Right lung (tissue), 2 donors: ENCODE measurements at regions not wholly inside any gene's neighbourhood (a gene's known extent, or its start where the extent isn't known, plus 50 kb on each side); places are given as distances from the start of the nearest gene placed in this dataset.

Experiments used
- DNase-seq, 2 donors: peaks; one replicate each; pipeline ENCODE4 v3.0.0-alpha.2; 2013

DNA sequence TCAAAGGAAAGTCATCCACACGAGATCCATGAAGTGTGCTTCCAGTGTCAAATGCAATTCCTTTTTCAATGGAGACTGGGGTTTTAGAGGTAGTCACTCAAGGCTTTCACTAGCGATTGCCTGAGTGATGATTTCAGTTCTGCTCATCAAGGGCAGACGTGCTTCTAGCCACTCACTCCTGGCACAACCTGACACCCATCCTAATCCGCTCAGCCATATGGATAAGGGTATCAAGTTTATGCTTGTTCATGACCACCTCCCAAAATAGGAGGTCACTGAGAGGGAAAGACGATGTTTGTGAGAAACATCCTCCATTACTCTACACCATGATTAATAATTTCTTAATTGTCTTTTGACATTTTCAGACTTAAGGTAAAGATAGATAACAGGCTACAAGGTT lies 91.3 kb upstream of the HEY2 start:
- no peak for DNase-seq

DNA sequence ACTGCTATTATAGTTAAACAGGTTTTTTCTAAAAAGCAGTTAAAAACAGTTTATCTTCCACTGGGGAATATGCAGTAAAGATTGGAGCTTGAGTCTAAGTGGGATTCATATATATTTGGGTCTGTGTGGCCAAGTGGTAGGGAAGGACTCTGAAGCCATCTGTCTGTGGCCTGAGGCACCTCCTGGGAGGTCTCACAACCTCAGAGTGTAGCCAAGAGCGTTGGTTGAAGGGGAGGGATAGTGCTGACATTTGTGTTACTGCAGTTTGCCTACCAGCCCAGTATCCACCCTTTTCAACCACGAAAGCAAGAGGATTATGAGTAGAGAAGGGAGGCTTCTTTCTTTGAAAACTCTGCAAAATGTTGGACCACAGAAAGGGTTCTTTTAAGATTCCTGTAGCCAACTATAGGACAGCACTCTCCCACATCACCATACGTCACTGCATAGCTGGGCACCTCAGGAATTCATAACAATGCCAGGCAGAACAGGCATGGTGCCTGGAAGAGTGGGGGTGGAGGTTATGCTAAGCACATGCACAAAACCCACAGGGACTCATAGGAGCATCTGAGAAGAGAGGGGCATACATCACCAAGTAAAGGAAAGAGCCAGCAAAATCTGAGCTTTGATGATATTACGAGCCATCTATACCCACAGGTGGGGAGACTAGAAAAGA lies 90.5 kb upstream of the HEY2 start:
- no peak for DNase-seq

DNA sequence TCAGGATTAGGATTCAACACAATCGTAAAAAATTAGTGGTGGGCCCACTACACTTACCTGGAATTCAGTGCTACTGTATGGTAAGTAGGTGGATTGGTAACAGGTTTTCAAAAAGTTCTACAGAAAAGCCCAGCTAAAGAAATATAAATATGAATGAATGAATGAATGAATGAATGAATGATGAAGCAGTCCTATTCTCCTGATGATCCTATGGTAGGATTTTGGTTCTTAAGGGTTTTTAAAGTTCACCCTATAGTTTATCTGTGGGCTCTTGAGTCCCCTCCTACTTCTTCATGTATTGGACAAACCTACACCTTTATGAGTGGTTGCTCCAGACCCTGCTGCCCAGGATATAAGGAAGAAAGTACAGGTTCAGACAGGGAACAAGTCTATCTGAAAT lies 89.5 kb upstream of the HEY2 start:
- DNase-seq: no peak

DNA sequence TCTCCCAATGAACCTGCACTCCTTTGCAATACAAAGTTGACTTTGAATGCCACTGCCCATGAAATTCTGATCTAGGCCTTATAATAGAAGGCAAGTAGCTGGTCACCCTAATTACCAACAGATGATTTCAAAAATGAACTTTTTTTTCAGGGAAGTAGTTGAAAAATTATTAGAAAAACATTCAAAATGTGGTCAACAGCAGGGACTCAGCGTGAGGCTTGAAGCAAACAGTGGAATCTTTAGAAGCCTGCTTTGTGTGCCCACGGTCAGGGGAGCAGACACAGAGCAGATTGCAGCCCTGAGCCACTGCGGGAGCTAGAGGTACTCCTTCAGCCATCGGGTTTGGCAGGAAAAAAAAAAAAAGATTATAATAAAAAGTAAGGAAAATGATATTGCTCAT lies 87.1 kb upstream of the HEY2 start:
- DNase-seq: no peak

DNA sequence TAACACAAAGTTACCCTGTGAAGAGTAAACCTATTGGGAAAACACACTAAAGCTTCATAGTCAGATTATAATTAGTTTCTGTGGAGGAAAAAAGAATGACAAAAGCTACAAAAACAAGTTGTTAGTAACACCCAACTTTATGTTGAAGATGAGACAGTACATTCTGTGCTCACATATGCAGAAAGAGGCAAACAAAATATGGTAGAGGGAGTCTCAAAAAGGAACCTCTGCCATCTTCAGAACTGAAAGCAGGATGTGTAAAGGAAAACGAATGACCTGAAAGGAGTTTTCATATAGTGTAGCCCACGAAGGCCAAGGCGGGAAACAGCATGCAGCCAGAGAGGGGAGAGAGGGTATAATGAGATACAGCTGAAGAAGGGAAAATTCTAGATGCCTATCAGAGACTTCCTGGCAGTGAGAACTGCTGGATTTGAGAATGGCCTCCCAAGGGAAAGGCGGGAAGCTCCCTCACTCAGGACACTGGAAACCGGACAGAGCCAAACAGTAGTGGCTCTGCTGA lies 84.1 kb upstream of the HEY2 start:
- DNase-seq: no peak

DNA sequence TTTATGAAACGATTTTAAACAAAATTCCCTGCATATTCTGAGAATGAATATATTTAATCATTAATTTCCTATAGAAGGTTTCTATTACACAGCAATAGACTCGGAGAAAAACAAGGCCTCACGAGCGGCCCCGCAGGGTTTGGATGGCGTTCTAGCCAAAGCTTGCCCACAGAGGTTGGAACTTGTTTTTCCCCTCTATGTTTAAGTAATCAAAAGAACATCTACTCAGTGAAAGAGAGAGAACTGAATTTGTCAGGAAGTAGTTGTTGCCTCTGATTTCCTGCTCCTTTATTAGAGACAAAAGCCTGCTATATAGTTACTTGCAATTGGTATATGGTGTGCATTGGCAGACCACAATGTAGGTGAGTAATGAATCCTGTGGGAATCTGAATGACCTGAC lies 82.1 kb upstream of the HEY2 start:
- DNase-seq: no peak

DNA sequence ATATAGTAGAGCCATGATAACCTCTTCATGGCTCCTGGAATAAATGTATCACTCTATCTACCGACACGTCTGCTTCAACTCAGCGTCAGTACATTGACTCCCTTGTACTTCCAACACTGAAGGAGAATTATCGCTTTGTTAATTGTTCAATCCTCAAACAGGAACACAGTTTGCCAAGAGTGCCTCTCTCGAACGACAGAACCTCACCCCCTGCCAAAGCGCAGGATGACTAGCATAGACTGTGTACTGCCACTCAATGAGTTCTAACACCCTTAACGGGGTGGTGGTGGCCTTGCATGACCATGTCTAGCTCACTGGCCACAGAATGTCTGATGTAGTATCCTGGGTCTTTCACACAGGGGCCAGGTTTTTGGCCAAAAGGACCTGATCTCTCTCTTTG lies 81.4 kb upstream of the HEY2 start:
- DNase-seq: no peak

DNA sequence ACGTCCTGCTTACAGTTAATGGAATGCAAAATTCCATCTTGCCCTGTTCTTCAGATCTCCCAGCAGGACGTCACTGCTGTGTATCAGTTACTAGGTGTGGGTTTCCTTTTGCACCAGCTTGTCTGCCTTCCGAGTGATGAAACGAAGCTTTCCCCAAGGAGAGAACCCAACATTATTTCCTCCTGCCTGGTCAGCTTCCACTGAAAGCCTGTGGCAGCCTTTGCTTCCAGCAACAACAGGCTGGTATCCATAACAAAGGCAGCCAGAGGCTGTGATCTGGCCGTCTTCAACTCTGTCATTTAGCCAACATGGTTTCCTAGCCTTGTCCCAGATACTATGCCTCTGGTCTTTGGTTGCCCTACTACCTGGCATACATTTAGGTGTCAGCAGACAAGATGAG lies 78.9 kb upstream of the HEY2 start:
- DNase-seq: peak in 1 of 2 donors; percentile 5

DNA sequence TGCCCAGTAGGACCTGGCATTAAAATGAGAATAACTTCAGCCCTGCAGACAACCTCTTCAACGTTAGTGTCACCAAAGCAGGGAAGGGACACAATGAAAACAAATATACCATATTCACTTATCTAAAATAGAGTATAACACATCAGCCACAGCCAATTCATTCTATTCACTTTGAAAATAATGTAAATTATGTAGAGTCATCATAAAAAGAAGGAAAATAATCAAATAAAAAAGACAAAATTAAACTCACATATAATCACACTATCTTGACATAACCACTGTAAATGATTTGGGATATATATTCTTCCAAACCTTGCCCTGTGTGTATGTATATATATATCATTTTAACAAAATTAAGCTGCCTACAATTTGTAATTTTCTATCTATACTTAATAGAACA lies 78.1 kb upstream of the HEY2 start:
- DNase-seq: no peak

DNA sequence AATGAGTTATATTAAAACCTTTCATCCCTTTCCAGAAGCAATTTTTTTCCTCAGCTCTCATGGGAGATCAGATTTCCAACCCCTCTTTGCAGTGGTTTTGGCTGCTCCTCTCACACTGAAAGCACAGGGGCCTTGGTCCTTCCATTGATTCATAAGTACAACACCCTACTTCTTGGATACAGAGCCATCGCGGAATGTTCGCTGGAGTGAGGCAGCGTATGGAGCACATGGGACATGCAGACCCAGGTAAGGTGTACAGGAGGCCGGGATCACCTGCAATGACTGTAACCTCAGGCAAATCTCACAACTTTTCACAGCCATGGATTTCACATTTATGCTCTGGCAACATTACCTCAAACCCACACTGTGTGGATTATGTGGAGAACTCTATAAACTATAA lies 75.2 kb upstream of the HEY2 start:
- DNase-seq: no peak

DNA sequence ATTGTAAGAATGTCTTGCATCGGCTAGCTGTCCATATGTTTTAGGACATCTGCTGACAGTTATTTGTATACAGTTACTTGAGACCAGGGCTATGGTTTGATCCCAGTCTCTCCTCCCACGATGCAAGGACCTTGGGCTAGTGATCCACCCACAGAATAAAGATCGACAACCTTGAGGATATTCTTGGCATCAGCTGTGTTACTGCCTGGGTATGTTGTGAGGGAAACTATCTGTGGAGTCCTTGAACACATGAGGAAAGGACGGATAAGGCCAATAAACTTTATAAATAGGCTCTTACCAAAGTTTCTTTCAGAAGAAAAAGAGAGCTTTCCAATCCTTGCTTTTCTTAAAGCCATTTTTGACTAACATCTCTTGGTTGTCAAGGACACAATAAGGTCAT lies 70.8 kb upstream of the HEY2 start:
- no peak for DNase-seq

DNA sequence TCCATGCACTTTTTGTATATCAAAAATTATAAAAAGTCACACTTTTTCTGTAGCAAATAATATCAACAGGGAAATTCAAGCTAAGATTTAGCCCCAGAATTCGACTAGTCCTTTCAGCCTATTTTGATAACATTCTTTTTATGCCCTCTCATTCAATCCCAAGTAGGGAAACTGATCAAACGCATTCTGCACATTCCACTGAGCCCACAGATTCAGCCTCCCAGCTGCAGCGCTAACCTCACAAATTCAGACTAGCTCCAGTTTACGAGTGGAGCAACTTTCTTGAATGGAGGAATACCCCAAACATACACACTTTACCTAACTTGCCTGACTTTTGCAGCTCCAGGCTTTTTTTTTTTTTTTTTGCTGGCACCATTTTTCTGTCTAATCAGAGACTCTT lies 70.3 kb upstream of the HEY2 start:
- DNase-seq: no peak

DNA sequence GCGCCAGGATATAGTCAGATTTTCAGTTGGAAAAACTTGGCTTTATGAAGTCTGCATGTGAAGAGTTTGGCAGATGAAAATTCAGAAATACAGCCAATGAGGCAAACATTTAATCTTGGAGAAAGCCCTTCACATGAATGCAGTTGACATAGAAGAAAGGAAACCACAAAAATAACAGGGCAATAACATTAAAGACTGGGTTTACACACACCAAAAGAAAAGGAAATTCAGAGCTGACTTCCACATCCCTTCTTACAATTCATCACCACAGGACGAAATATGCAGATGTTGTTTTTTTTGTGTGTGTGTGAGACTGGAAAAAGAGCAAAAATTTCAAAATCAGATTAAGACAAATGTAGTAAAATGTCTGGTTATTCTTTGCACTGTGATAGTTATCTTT lies 69.8 kb upstream of the HEY2 start:
- DNase-seq: no peak

DNA sequence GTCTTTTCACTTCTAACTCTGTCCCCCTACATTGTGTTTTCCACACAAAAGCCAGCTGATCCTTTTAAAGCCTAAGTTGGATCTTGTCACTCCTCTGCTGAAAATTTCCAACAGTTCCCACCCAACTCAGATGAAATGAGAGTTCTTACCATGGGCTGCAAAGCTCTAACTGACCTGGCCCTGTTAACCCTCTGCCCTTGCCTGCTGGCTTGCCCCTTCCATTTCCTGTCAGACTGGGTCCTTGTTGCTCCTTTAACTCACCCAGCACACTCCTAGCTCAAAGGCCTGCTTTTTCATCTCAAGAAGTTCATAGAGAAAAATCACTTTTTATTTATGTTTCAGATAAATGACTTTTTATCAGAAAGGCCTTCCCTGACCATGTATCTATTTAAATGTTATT lies 66.5 kb upstream of the HEY2 start:
- no peak for DNase-seq

DNA sequence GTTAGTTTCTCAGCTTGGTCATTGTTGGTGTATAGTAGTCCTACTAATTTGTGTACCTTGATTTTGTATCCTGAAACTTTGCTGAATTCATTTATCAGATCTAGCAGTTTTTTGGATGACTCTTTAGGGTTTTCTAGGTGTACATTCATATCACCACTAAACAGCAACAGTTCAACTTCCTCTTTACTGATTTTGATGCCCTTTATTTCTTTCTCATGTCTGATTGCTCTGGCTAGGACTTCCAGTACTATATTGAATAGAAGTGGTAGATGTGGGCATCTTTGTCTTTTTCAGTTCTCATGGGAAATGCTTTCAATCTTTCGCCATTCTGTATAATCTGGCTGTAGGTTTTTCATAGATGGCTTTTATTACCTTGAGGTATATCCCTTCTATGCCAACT lies 61.3 kb upstream of the HEY2 start:
- DNase-seq: no peak

DNA sequence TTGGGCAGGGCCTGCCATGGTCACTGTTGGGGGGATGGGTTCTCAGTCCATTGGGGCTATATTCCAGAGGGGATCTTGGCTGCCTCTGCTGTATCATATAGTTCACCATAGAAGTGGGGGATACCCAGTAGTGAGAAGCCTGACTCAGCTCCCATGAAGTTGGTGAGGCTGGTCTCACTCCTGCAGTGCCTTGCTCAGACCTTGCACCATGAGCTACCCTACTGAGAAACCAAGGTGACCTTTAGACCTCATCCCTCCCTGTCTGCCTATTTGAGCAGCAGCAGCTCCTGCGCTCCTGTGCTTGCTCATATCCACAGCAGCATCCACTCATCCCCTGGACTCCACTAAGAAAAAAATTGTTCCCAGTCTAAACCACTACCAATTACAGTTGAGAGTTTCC lies 56.0 kb upstream of the HEY2 start:
- DNase-seq: no peak

DNA sequence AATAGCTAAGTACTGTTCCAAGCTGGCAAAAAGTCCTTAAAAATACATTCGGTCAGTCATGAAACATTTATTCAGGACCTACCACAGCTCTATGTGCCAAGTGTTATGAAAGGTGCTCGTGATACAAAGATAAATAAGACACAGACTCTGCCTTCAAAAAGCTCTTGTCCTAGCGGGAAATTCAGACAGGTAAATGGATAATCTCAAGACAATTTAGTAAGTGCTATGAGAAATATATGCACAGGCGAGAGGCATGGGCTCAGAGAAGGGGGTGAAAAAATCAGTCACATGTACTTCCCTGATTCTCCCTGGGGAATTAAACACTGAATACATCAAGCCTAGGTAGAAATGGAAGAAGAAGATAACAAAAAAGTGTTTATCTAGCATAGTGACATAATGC lies 49.8 kb upstream of the HEY2 start:
- DNase-seq: no peak
